AG09309 (cell line): ENCODE measurements at regions not wholly inside any gene's neighbourhood (a gene's known extent, or its start where the extent isn't known, plus 50 kb on each side); places are given as distances from the start of the nearest gene placed in this dataset.

Source experiments
- DNase-seq: peaks from one replicate; pipeline ENCODE4 v3.0.0-alpha.2; 2010; ENCODE audit warnings: low read depth
- H3K4me3 ChIP-seq: 2 replicates; pipeline ENCODE4 v1.5.1; 2011; ENCODE audit warnings: mild to moderate bottlenecking, low read depth, low read length, moderate library complexity; ENCODE audit not compliant: control insufficient read depth
- CTCF ChIP-seq: IDR thresholded peaks from 2 replicates; pipeline ENCODE4 v1.5.1; 2011; ENCODE audit warnings: mild to moderate bottlenecking, low read depth, low read length, inconsistent platforms; ENCODE audit not compliant: insufficient read depth, control insufficient read depth; ENCODE audit errors: missing control alignments

GRCh38 chr4:81600520-81601357 is 129.0 kb upstream of the RASGEF1B start:
- no peak for TF ChIP-seq CTCF
- no peak overlapping the region for H3K4me3 ChIP-seq
- DNase-seq = no peak

- no peak for TF ChIP-seq CTCF
- DNase-seq = no peak
- no peak overlapping the region for H3K4me3 ChIP-seq
These were observed 128.2 kb upstream of the RASGEF1B start for GRCh38 chr4:81599742-81600380.

GRCh38 chr4:81595798-81596610 is 124.3 kb upstream of the RASGEF1B start:
- H3K4me3 ChIP-seq = no peak overlapping the region
- DNase-seq = no peak
- TF ChIP-seq CTCF = no peak

GRCh38 chr4:81595287-81595686 is 123.6 kb upstream of the RASGEF1B start:
- no peak for DNase-seq
- no peak for TF ChIP-seq CTCF
- H3K4me3 ChIP-seq = no peak overlapping the region

GRCh38 chr4:81594490-81595159 is 122.9 kb upstream of the RASGEF1B start:
- no peak for TF ChIP-seq CTCF
- H3K4me3 ChIP-seq = no peak overlapping the region
- no peak for DNase-seq

GRCh38 chr4:81592701-81593100 is 121.0 kb upstream of the RASGEF1B start:
- no peak overlapping the region for H3K4me3 ChIP-seq
- no peak for TF ChIP-seq CTCF
- DNase-seq = no peak
